MM.1S (cell line): ENCODE measurements at regions not wholly inside any gene's neighbourhood (a gene's known extent, or its start where the extent isn't known, plus 50 kb on each side); places are given as distances from the start of the nearest gene placed in this dataset.

Source experiments
- DNase-seq: peaks from one replicate; pipeline ENCODE4 v3.0.0-alpha.2; 2015
- H2AFZ ChIP-seq: fragments of 300-600 bp; sonication (generic); 2 replicates; pipeline ENCODE4 v1.6.0; 2016; ENCODE audit warnings: antibody characterized with exemption, low read length
- H3F3A ChIP-seq: fragments of 300-600 bp; sonication (generic); 2 replicates; pipeline ENCODE4 v1.6.1; 2016; ENCODE audit warnings: mild to moderate bottlenecking, antibody characterized with exemption, low read length, moderate library complexity, mixed read lengths; ENCODE audit not compliant: insufficient read depth
- H3K27ac ChIP-seq: fragments of 300-600 bp; sonication (generic); 2 replicates; pipeline ENCODE4 v1.5.1; 2016; ENCODE audit warnings: mild to moderate bottlenecking, low read length
- H3K27me3 ChIP-seq: fragments of 300-600 bp; sonication (generic); replicated peaks from 2 replicates; pipeline ENCODE4 v1.6.0; 2016; ENCODE audit warnings: low read length; ENCODE audit not compliant: insufficient read depth
- H3K36me3 ChIP-seq: fragments of 300-600 bp; sonication (generic); replicated peaks from 2 replicates; pipeline ENCODE4 v1.6.1; 2016; ENCODE audit warnings: mild to moderate bottlenecking, low read length, mixed read lengths; ENCODE audit not compliant: insufficient read depth
- H3K4me1 ChIP-seq: fragments of 300-600 bp; sonication (generic); 2 replicates; pipeline ENCODE4 v1.6.1; 2016; ENCODE audit warnings: low read length, mixed read lengths
- H3K4me2 ChIP-seq: fragments of 300-600 bp; sonication (generic); 2 replicates; pipeline ENCODE4 v1.6.0; 2016; ENCODE audit warnings: low read depth, low read length
- H3K4me3 ChIP-seq: fragments of 300-600 bp; sonication (generic); 2 replicates; pipeline ENCODE4 v1.5.1; 2016; ENCODE audit warnings: low read length, mixed read lengths
- H3K79me2 ChIP-seq: fragments of 300-600 bp; sonication (generic); 2 replicates; pipeline ENCODE4 v1.6.1; 2016; ENCODE audit warnings: mixed run types, low read length, mixed read lengths
- H3K9ac ChIP-seq: fragments of 300-600 bp; sonication (generic); 2 replicates; pipeline ENCODE4 v1.6.1; 2016; ENCODE audit warnings: low read length, mixed read lengths
- H3K9me2 ChIP-seq: fragments of 300-600 bp; sonication (generic); replicated peaks from 2 replicates; pipeline ENCODE4 v1.6.1; 2016; ENCODE audit warnings: mild to moderate bottlenecking, low read length, mixed read lengths; ENCODE audit not compliant: insufficient read depth
- H3K9me3 ChIP-seq: fragments of 300-600 bp; sonication (generic); replicated peaks from 2 replicates; pipeline ENCODE4 v1.6.1; 2016; ENCODE audit warnings: mild to moderate bottlenecking, low read length, mixed read lengths; ENCODE audit not compliant: insufficient read depth
- H4K20me1 ChIP-seq: fragments of 300-600 bp; sonication (generic); 2 replicates; pipeline ENCODE4 v1.6.1; 2016; ENCODE audit warnings: mild to moderate bottlenecking, low read length, moderate library complexity, mixed read lengths; ENCODE audit not compliant: insufficient read depth
- EZH2 ChIP-seq: fragments of 300-600 bp; sonication (generic); optimal IDR thresholded peaks from 2 replicates; pipeline ENCODE3; 2017; ENCODE audit warnings: low read depth, mild to moderate bottlenecking, antibody characterized with exemption, low read length, mixed read lengths
- EZH2phosphoT487 ChIP-seq: fragments of 300-600 bp; sonication (generic); IDR thresholded peaks from 2 replicates; pipeline ENCODE4 v1.6.1; 2018; ENCODE audit warnings: antibody characterized with exemption, low read length
- TF ChIP-seq, protein P1 (sequence below): fragments of 300-600 bp; sonication (generic); IDR thresholded peaks from 2 replicates; pipeline ENCODE4 v1.5.1; 2016; ENCODE audit warnings: antibody characterized with exemption, low read length, mixed read lengths

DNA sequence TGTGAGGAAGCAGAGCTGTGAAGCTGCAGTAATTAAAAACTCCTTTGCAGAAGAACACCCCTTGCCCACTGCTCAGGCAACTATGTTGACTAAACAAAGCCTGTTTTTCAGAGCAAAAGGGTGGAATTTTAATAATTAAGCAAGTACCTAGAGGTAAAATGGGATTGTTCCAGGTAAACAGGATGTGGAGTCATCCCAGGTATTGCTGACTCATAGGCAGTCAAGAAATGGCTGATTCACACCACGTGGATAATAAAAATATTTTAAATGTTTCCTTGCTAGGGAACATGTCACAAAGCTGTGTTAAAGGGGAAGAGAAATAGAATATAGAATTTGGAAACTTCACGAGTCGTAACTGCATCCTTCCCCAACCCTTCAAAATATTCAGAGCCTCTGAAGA, 491.8 kb downstream of the BTBD3 start:
- no peak overlapping the region for H2AFZ ChIP-seq
- H3K9me3 ChIP-seq, result no peaks in the 10 kb centered on the region
- no peaks in the 10 kb centered on the region for H3F3A ChIP-seq
- H3K27ac ChIP-seq, result no peak overlapping the region
- H3K9ac ChIP-seq, result no peak overlapping the region
- H3K4me2 ChIP-seq, result no peak overlapping the region
- H3K79me2 ChIP-seq, result no peaks in the 10 kb centered on the region
- no peak for TF ChIP-seq EZH2phosphoT487
- no peak for TF ChIP-seq EZH2
- TF ChIP-seq, protein P1, sequence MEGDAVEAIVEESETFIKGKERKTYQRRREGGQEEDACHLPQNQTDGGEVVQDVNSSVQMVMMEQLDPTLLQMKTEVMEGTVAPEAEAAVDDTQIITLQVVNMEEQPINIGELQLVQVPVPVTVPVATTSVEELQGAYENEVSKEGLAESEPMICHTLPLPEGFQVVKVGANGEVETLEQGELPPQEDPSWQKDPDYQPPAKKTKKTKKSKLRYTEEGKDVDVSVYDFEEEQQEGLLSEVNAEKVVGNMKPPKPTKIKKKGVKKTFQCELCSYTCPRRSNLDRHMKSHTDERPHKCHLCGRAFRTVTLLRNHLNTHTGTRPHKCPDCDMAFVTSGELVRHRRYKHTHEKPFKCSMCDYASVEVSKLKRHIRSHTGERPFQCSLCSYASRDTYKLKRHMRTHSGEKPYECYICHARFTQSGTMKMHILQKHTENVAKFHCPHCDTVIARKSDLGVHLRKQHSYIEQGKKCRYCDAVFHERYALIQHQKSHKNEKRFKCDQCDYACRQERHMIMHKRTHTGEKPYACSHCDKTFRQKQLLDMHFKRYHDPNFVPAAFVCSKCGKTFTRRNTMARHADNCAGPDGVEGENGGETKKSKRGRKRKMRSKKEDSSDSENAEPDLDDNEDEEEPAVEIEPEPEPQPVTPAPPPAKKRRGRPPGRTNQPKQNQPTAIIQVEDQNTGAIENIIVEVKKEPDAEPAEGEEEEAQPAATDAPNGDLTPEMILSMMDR, result no peak
- H3K4me1 ChIP-seq, result peaks cover 20% of the 10 kb centered on the region
- no peaks in the 10 kb centered on the region for H3K27me3 ChIP-seq
- no peaks in the 10 kb centered on the region for H3K36me3 ChIP-seq
- H3K9me2 ChIP-seq, result no peaks in the 10 kb centered on the region
- DNase-seq, result no peak
- H4K20me1 ChIP-seq, result no peaks in the 10 kb centered on the region
- no peak overlapping the region for H3K4me3 ChIP-seq

DNA sequence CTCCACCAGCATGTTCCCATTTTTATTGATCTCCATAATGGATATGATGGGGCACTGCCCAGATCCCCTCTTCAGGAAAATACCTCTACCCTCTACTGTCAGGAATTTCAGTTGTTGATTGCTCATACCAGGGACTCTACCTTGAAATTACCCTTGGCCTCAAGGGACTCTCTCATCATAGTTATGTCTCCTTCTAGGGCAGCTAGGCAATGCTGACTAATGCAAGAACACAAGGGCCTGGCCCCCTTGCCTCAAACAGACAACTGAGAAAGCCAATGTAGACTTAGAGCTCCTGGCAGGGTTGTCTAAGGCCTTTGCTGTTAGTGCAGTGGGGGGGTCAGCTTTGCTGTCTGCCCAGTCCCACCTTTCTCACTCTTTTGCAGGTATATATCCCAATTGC, 493.1 kb downstream of the BTBD3 start:
- Histone ChIP-seq H3K9me2 (no peaks in the 10 kb centered on the region), H3F3A (0 out of 2 replicates have a peak, but pooled peaks cover 5% of the 10 kb centered on the region), H3K4me1 (peaks cover 32% of the 10 kb centered on the region), H3K79me2 (no peaks in the 10 kb centered on the region), H3K27ac (no peak overlapping the region), H3K27me3 (no peaks in the 10 kb centered on the region), H3K4me3 (no peak overlapping the region), H3K36me3 (no peaks in the 10 kb centered on the region), H4K20me1 (no peaks in the 10 kb centered on the region), H2AFZ (no peak overlapping the region), H3K4me2 (no peak overlapping the region), H3K9ac (no peak overlapping the region), H3K9me3 (no peaks in the 10 kb centered on the region)
- TF ChIP-seq EZH2 (no peak), EZH2phosphoT487 (no peak)
- TF ChIP-seq, protein P1, result no peak
- no peak for DNase-seq

DNA sequence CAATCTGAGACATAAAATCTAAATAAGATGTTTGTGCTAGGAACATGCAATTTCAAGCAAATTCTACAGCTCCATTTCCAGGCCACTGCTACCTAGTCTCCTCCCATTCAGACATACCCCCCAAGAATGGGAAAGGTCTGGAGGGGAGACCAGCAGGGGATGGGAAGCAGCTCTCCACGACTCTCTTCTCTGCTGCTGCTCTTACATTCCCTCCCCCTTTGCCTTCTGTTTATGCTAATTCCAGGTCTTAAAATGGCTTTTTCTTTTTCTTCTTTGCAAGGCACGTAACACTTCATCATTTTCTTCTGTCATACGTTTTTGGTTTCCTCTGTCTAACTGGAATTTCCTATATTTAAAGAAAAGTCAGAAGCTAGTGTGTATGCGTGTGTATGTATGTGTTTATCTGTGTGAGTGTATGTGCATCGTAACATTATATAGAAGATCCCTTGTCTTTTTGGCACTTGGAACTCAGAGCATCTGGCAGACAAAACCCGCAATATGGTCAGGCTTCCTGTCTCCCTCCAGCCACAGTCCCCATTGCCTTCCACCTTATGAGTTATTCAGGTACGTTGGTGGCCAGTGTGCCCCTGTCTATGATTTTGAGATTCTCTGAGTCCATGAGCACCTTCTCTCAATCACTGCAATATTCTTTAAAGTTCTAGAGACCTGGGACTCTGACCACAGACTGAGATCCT, 493.7 kb downstream of the BTBD3 start:
- no peak for DNase-seq
- H3K27ac ChIP-seq, result peak overlapping the region; percentile 2; the same call in 1 of the 2 replicates
- H3F3A ChIP-seq, result 0 out of 2 replicates have a peak, but pooled peaks cover 5% of the 10 kb centered on the region
- H3K36me3 ChIP-seq, result no peaks in the 10 kb centered on the region
- H3K4me3 ChIP-seq, result no peak overlapping the region
- no peaks in the 10 kb centered on the region for H3K27me3 ChIP-seq
- H3K9me3 ChIP-seq, result no peaks in the 10 kb centered on the region
- TF ChIP-seq EZH2phosphoT487, result no peak
- H3K9ac ChIP-seq, result no peak overlapping the region
- no peak overlapping the region for H2AFZ ChIP-seq
- no peaks in the 10 kb centered on the region for H3K9me2 ChIP-seq
- 0 out of 2 replicates have a peak overlapping the region, but pooled peaks have one; percentile 3 for H3K4me2 ChIP-seq
- H4K20me1 ChIP-seq, result no peaks in the 10 kb centered on the region
- no peaks in the 10 kb centered on the region for H3K79me2 ChIP-seq
- H3K4me1 ChIP-seq, result peaks cover 36% of the 10 kb centered on the region

DNA sequence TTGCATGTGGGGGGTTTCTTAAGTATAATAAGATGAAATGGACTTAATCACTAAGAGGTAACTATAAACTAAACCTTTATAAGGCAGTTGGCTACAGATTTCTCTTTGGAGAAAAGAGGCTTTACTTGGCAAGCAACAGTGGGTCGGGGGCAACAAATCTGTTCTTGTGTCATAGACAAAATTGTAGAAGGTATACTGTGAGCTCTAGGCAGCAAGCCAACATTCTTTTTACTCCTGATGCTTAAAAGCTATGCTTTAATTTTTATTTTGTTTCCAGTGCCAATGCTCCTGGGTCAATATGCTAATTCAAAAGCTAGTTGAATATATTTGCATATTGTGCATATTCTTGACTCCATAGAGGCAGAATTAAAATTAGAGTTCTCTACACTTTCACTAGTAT, 495.4 kb downstream of the BTBD3 start:
- peaks cover 36% of the 10 kb centered on the region for H3K4me1 ChIP-seq
- H3K4me2 ChIP-seq, result no peak overlapping the region
- no peaks in the 10 kb centered on the region for H3K27me3 ChIP-seq
- H3K79me2 ChIP-seq, result no peaks in the 10 kb centered on the region
- no peaks in the 10 kb centered on the region for H3K9me3 ChIP-seq
- no peak overlapping the region for H3K4me3 ChIP-seq
- H4K20me1 ChIP-seq, result no peaks in the 10 kb centered on the region
- H3F3A ChIP-seq, result 0 out of 2 replicates have a peak, but pooled peaks cover 5% of the 10 kb centered on the region
- no peak overlapping the region for H2AFZ ChIP-seq
- no peaks in the 10 kb centered on the region for H3K36me3 ChIP-seq
- no peaks in the 10 kb centered on the region for H3K9me2 ChIP-seq
- no peak for DNase-seq
- TF ChIP-seq EZH2 (no peak), EZH2phosphoT487 (no peak)
- TF ChIP-seq, protein P1, result no peak
- H3K27ac ChIP-seq, result no peak overlapping the region
- H3K9ac ChIP-seq, result no peak overlapping the region
